ENCODE measurements at regions not wholly inside any gene's neighbourhood (a gene's known extent, or its start where the extent isn't known, plus 50 kb on each side); places are given as distances from the start of the nearest gene placed in this dataset.

DNA sequence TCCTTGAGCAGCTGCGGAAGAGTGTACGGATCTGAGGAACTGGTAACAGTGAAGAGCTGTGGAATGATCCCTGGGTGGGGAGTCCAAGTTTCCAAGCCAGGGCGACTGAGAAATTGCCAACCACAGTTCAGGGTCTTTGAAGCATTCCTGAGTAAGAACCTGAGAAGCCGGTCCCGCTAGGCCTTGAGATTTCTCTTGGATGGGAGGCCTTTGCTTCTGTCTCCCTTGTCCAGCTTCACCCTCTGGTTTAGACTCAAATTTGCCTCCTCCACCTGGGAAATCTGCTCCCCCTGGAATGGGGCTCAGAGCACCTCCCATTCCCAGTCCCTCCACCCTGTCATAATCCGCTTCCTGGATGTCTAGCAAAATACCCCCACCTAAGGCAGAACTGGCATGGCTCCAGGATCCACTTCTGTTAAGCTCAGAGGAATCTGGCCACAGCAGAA lies 127.7 kb upstream of the DLG1 start:
- in situ Hi-C loops (cut with HindIII; ENCODE audit: low pct_unique_long_range_greater_than_20kb, low sequenced_read_pairs), result no loop called here
- CTCF ChIA-PET, result interaction anchor here (0.6 kb wide), 1 partner anchor 397 kb away, joined by 4 read pairs; the partner anchor contains the start of gene MELTF
- ATAC-seq (no peak), DNase-seq (ENCODE audit: low read depth, low spot score) (no peak)
- Histone ChIP-seq H3K27me3 (ENCODE audit: control insufficient read depth, insufficient read depth, low read length) (peaks cover 10% of the 10 kb centered on the region), H3K27ac (ENCODE audit: low read length) (no peak overlapping the region), H3K4me1 (ENCODE audit: control insufficient read depth, insufficient read depth, low read length) (no peaks in the 10 kb centered on the region), H3K4me3 (ENCODE audit: low read depth in 2 of 2, low read length in 2 of 2) (no peak overlapping the region), H3K9me3 (ENCODE audit: control insufficient read depth, insufficient read depth, low read depth, low read length) (no peaks in the 10 kb centered on the region), H3K36me3 (ENCODE audit: control insufficient read depth, insufficient read depth, low read length) (no peaks in the 10 kb centered on the region)
- intact Hi-C loops (cut with micrococcal nuclease; ENCODE audit: unreplicated experiment), result no loop called here
- POLR2A ChIA-PET, result no interaction called here
- BruUV-seq (replicated peaks), result no TSS peak
- TF ChIP-seq TCF7L2 (IDR thresholded peaks at IDR 0.05; ENCODE audit: low read depth, low read length) (no peak), CTCF (IDR thresholded peaks at IDR 0.05) (no peak), POLR2AphosphoS5 (IDR thresholded peaks at IDR 0.05; ENCODE audit: low read depth, low read length) (no peak), SIN3A (IDR thresholded peaks at IDR 0.05; ENCODE audit: borderline replicate concordance, insufficient read depth, low read depth, low read length) (no peak)
- TF ChIP-seq, protein P1, sequence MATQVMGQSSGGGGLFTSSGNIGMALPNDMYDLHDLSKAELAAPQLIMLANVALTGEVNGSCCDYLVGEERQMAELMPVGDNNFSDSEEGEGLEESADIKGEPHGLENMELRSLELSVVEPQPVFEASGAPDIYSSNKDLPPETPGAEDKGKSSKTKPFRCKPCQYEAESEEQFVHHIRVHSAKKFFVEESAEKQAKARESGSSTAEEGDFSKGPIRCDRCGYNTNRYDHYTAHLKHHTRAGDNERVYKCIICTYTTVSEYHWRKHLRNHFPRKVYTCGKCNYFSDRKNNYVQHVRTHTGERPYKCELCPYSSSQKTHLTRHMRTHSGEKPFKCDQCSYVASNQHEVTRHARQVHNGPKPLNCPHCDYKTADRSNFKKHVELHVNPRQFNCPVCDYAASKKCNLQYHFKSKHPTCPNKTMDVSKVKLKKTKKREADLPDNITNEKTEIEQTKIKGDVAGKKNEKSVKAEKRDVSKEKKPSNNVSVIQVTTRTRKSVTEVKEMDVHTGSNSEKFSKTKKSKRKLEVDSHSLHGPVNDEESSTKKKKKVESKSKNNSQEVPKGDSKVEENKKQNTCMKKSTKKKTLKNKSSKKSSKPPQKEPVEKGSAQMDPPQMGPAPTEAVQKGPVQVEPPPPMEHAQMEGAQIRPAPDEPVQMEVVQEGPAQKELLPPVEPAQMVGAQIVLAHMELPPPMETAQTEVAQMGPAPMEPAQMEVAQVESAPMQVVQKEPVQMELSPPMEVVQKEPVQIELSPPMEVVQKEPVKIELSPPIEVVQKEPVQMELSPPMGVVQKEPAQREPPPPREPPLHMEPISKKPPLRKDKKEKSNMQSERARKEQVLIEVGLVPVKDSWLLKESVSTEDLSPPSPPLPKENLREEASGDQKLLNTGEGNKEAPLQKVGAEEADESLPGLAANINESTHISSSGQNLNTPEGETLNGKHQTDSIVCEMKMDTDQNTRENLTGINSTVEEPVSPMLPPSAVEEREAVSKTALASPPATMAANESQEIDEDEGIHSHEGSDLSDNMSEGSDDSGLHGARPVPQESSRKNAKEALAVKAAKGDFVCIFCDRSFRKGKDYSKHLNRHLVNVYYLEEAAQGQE (IDR thresholded peaks at IDR 0.05; ENCODE audit: insufficient read depth in 1 of 2, low read depth in 2 of 2, low read length in 1 of 2), result no peak

DNA sequence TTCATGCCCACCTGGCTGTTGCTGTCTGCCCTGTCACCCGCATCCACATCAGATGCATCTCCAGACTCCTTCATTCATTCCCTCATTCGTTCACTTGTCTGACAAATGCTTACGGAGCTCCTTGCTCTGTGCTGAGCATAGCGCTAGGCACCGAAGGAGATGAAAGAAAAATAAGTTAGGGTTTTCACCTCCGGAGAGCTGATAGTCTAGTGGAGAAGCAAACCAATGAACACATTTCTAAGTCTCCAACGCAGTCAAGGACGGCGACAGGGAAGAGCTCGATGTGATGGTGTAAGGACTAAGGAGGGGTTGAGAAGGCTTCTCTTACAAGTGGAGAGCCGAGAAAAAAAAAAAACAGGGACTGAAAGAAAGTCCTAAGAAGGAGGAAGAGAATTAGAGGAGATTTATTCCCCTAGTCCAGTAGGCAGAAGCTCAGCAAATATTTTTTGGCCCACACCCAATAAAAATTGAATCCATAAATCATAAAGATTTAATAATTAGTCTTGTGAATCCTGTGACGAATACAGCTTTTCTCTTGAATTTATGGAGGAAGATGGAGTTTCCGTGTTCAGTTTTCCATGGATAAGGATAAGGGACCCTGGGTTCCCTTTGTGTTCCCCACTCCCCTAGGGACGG lies 127.2 kb upstream of the DLG1 start:
- POLR2A ChIA-PET, result no interaction called here
- no peaks in the 10 kb centered on the region for H3K4me1 ChIP-seq (ENCODE audit: control insufficient read depth, insufficient read depth, low read length)
- DNase-seq (ENCODE audit: low read depth, low spot score), result no peak
- BruUV-seq (replicated peaks), result no TSS peak
- in situ Hi-C loops (cut with HindIII; ENCODE audit: low pct_unique_long_range_greater_than_20kb, low sequenced_read_pairs) (no loop called here), intact Hi-C loops (cut with micrococcal nuclease; ENCODE audit: unreplicated experiment) (no loop called here)
- H3K36me3 ChIP-seq (ENCODE audit: control insufficient read depth, insufficient read depth, low read length), result no peaks in the 10 kb centered on the region
- no peak overlapping the region for H3K4me3 ChIP-seq (ENCODE audit: low read depth in 2 of 2, low read length in 2 of 2)
- H3K27ac ChIP-seq (ENCODE audit: low read length), result no peak overlapping the region
- no peaks in the 10 kb centered on the region for H3K9me3 ChIP-seq (ENCODE audit: control insufficient read depth, insufficient read depth, low read depth, low read length)
- peaks cover 5% of the 10 kb centered on the region for H3K27me3 ChIP-seq (ENCODE audit: control insufficient read depth, insufficient read depth, low read length)
- TF ChIP-seq CTCF (IDR thresholded peaks at IDR 0.05) (no peak), SIN3A (IDR thresholded peaks at IDR 0.05; ENCODE audit: borderline replicate concordance, insufficient read depth, low read depth, low read length) (no peak), TCF7L2 (IDR thresholded peaks at IDR 0.05; ENCODE audit: low read depth, low read length) (no peak), POLR2AphosphoS5 (IDR thresholded peaks at IDR 0.05; ENCODE audit: low read depth, low read length) (no peak)
- TF ChIP-seq, protein P1 (IDR thresholded peaks at IDR 0.05; ENCODE audit: insufficient read depth in 1 of 2, low read depth in 2 of 2, low read length in 1 of 2), result no peak
- no peak for ATAC-seq
- CTCF ChIA-PET, result no interaction called here

All from Panc1 (cell line).